HEK293T (cell line): ENCODE measurements at regions not wholly inside any gene's neighbourhood (a gene's known extent, or its start where the extent isn't known, plus 50 kb on each side); places are given as distances from the start of the nearest gene placed in this dataset.

Experiments
- FOXM1 ChIP-seq: fragments of 450-650 bp; IDR thresholded peaks from 2 replicates; pipeline ENCODE4 v1.6.1; 2017; ENCODE audit warnings: mild to moderate bottlenecking, borderline replicate concordance
- SP1 ChIP-seq: fragments of 450-650 bp; IDR thresholded peaks from 2 replicates; pipeline ENCODE4 v1.6.1; 2017

DNA sequence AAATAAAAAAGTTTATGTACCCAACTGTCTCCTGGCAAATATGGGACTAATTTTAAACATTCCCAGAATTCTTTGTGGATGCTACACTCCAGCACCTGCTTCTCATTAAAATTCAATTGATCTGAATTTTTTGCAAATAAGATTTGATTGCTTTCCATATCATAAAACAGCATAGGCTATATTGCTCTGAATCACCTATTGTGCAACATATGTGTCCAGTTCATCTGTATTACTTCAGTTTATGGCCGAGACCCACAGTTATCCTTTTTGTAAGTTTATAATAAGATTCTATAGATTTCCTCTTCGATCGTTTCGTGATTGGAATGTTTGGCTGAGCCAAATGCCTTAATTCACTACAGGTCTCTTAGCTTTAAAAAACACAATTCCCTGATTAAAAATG, 351.1 kb downstream of the TFEC start:
- no peak for TF ChIP-seq SP1
- no peak for TF ChIP-seq FOXM1
